GM18873 (cell line): ENCODE measurements at regions not wholly inside any gene's neighbourhood (a gene's known extent, or its start where the extent isn't known, plus 50 kb on each side); places are given as distances from the start of the nearest gene placed in this dataset.
"Not testable (repeated sequence)": the region's sequence is repeated elsewhere in the genome, so short reads cannot be mapped to it uniquely, and the experiment has no call there.

Experiments used
- ATAC-seq: cut with Tn5 transposase; IDR thresholded peaks from one replicate; pipeline ENCODE4 v1.9.1; 2021; ENCODE audit warnings: mild to moderate bottlenecking, moderate library complexity, moderate number of reproducible peaks; ENCODE audit not compliant: unreplicated experiment, low FRiP score

DNA sequence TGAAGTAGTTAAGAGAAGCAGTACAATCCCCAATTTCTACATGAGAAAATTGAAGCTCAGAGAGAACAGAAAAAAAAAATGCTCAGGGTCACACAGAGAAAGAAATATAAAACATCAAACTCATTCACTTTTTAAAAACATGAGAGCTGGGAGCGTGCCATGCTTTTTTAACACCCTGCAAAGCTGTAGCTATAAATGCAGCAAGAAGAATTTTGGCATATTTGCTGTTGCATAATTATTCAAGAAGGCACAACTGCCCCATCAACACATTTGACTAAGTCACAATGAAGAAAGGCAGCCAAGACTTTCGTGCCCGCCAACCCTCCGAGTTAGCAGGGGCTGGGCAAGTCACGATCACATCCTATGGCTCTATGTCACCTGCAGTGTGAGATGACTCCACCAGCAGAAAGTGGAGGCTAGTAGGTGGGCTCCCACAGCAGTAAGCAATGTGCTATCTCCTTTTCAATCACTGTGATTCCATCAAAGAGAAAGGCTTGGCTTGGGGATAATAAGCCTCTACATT lies 214.8 kb downstream of the DHX15 start:
- ATAC-seq = no peak

DNA sequence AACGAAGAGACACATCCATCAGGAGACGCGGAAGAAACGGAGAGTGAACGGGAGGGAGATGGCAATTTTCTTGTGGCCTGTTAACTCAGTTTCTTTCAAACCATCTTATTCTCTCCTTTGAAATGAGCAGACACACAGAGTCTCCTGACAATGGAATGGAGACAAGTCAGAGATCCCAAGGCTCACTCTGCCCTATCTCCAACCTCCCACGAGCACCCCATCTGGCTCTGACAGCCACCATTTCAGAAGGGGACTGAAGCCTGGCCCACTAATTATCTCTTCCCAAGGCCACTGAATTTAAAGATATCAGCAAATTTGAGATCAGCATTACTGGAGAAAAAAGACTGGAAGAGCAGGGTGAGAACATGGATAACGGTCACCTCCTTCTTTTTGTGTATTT lies 215.6 kb downstream of the DHX15 start:
- no peak for ATAC-seq

DNA sequence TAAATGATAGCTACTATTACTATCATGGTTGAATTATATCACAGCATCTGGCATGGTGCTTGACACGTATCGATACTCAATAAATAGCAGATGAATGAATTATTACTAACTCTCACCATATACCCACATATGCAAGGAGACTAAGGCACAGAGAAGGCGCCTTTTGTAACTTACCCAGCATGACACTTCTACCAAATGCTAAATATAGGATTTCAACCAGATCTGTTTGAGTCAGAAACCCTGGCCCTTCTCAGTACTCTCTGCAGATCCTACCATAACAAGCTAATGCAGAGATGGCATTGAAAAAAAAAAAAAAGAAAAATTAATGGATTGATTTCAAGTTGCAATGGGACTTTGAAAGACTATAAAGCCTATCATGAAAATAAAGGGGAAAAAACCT lies 219.5 kb downstream of the DHX15 start:
- ATAC-seq = no peak

DNA sequence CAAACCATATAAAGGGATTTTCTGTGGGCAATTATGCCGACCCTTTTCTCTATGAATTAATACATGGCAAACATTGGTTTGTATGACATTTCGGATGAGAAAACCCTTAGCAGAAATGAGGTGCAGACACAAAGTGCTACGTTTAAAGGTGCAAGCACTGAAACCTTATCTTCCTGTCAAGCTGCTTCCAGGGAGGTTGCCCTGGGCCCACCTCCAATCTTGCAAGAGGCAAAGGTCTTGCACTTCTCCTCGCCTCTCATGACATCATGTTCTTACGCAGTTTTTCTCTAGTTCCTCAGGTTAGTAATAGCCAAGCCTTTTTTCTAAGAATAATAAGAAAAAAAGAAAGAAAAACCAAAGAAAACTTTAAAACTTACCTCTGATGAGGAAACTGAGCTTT lies 220.1 kb downstream of the DHX15 start:
- ATAC-seq = no peak

DNA sequence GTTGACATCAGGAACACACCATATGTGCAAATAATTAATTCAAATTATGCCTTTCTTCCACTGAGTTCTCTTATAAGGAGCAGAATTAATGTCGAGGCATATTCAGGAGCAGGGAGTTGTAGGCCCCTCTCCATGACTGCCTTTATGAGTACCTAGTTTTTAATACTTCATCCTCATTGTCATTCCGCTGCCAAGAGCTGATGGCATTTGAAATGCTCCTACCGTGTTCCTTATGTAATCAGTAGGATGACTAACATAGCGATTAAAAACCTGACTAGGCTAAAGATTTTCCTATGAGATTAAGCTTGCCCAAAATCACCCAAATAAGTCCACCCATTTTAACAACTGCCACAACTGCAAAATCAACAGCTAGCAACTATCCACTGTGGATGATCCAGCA lies 220.6 kb downstream of the DHX15 start:
- ATAC-seq = no peak

DNA sequence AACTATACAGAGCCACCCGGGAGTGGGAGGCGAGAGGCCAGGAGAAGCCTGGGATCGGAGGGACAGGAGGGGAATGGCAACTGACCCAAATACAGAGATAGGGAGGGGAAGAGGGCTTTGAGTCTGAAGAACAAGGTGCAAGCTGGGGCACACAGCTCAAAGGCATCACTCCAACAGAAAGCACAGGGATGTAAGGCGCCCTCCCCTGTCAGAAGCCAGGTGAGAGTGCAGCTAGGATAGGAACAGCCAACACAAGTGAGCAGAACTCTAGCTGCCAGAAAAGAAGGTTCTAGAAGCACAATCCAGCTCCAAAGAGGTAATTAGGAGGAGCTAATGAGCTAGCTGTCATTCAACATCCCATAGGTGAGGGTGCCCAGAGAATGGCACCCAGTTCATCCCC lies 232.2 kb downstream of the DHX15 start:
- ATAC-seq = no peak

DNA sequence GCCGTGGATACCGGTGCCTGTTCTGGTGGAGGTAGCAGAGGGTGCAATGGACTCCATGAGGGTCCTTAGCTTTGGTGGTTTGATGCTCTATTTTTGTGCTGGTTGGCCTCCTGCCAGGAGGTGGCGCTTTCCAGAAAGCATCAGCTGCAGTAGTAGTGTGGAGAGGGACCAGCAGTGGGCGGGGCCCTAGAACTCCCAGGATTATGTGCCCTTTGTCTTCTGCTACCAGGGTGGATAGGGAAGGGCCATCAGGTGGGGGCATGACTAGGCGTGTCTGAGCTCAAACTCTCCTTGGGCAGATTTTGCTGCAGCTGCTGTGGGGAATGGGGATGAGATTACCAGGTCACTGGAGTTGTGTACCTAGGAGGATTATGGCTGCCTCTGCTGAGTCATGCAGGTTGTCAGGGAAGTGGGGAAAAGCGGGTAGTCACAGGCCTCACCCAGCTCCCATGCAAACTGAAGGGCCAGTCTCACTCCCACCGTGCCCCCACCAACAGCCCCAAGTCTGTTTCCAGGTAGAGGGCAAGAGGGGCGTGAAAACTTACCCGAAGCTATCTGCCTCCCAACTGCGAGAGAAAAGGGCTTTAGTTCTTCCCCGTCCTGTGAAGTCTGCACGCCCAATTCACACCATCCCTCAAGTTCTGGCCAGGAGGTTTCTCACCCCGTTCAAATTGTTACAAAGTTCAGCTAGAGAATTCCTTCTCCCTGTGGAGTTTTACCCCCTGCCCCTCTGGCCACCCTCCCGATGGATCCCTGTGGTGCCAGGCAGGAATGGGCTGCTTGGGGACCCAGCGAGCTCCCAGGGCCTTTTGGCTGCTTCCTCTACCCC lies 235.0 kb downstream of the DHX15 start:
- not testable (repeated sequence) for ATAC-seq

DNA sequence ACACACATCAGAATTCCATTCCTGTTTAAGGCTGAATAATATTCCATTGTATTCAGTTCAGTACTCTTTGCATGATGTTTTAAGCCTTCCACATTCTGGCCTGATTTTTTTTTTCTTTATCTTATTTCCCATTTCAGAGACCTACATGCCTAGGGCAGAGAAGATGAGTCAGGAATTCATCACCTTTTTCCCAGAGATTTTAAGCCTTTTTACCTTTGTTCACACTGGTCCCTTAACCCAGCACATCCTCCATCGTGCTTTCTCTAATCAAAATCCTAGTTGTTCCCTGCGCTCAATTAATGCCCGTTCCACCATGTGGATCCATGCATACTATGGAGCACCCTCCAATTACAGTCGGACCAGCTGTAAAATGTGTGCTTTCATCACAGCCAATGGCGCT lies 245.1 kb downstream of the DHX15 start:
- no peak for ATAC-seq

DNA sequence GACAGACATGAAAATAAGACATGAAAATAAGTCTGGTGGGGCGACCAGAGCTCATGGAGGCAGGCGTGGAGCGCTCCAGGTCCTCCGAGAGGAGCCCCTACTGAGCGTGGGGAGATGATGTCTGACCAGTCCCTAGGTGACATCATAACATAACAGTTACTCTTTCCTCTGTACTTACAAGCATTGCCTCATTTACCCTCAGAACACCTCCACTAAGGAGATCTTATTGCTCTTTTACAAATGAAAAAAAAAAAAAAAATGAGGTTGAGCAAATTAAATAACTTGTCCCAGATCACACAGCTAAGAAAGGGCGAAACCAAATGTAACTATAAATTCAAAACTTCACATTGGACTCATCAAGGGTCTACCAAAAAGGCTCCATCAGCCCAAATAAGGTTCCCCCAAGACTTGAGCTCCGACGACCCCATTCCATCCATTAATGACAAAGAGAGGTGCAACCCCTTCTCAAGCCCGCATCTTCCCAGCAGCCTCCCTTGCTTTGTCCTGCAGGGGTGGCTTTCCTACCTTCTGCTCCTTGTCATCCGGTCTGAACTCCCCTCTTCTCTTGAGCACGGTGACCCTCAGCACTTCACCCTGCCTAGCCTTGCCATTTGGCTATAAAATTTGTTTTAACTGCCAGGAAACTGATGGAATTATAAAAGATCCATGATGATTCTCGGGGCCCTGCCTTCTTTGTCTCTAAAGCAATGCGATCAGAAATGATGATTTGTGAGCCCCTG lies 246.7 kb downstream of the DHX15 start:
- ATAC-seq = no peak

DNA sequence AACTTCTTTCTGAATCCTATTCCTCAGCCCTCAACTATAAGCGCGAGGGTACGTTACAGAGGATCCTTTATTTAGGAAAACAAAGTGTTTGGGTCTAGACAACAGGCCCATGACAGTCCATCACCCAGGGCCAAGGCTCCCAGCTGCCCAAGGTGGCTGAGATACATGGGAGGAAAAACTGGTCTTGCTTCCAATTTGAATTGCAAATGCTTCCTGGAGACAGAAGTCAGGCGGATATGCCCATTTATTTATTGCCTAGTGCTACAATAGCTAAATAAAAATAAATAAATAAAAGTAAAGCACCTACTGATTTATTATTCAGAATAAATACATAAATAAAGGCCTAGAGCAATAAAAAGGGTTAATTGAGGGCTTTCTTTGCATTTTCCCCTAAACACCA lies 248.7 kb downstream of the DHX15 start:
- no peak for ATAC-seq

DNA sequence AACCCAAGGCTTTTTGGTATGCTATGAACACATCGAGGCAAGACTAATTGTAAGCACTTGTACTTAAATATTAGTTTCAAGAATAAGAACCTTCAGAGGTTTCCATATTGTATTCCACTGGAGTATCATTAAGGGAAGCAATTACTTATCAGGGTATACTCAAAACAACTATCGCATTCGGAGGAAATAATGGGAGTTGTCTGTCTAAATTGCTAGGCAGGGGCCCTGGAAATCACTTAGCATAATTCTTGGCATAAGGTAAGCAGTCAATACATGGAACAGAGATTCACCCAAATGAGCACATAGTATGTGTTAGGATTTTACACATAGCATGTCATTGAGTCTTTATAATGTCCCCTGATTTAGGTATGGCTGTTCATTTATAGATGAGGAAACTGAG lies 249.4 kb downstream of the DHX15 start:
- ATAC-seq = no peak

DNA sequence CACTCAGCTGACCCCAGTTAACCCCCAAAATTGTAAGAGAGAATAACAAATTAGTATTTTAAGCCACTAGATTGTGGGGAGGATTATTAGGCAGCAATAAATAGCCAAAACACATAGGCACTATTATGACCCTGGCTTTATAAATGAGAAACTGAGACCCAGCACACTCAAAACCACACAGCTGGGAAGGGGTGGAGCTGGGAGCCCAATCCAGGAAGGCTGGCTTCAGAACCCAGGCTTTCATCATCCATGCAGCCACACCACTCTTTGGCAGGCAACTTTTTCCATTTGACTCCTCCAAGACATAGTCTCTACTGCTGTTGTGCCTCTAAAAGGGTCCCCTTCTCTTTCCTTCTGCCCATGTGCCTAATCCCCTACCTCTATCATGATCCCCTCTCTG lies 253.8 kb downstream of the DHX15 start:
- ATAC-seq = no peak

DNA sequence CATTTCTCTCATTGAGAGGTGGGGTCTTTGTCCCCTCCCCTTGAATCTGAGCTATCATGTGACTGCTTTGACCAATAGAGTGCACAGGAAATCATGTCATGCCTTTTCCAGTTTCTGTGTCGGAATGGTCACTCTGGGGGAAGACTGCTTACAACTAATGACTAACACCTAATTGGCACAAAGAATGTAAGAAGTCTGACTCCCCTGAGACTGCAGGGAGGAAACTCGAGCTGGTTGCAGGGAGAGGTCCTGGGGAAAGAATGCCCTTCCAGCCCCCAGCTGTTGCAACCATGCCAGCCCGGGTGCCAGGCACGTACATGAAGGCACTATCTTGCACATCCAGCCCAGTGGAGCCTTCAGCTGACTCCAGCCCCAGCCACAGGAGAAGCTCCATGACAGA lies 254.2 kb downstream of the DHX15 start:
- ATAC-seq = no peak

DNA sequence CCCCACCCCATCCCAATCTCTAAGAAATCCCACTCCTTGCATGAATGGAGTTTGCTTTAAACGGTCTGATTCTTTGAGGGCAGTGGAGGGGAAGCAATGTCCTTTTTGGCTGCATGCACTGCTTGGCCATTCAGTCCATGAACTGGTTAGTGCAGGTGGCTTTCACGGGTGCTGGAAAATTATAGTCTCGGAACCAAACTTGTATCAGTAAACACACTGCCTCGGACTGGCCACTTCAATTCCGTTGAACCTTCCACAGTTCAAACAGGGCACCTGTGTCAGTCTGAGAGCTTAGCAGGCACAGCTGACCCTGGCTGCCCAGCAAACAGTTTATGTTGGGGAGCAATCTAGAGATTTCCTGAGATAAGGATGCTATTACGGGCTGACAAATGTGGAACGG lies 255.6 kb downstream of the DHX15 start:
- no peak for ATAC-seq

DNA sequence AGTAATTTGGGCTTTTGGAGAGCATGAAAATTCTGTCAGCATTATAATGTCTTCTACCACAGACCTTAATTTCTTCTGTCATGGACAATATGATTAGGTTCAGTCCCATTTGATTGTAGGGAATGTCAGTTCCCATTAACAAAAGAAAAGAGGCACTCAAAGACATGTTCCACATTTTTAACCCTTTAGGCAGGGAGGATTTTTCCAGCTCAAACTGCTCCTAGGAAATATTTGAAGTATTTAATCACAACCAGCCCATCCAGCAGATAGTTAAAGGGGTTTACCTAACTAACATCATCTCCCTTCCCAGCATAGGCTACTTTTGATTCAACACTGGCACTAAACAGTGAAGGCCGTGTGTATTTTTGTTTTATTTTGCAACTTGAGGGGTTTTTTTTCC lies 256.0 kb downstream of the DHX15 start:
- ATAC-seq = no peak

DNA sequence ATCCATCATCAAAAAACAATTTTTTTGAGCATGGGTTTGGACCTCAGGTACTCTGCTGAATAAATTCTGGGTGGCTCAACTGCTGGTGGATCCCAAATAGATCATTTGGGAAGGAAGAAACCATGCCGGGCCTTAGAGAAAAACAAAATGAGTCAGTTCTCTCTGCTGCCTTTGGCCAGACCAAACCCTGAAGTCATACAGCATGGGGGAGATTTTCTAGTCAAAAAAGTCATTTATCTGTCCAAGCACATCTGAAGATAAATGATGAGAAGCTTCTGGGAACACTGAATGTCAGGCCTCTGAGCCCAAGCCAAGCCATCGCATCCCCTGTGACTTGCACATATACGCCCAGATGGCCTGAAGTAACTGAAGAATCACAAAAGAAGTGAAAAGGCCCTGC lies 261.4 kb downstream of the DHX15 start:
- no peak for ATAC-seq

DNA sequence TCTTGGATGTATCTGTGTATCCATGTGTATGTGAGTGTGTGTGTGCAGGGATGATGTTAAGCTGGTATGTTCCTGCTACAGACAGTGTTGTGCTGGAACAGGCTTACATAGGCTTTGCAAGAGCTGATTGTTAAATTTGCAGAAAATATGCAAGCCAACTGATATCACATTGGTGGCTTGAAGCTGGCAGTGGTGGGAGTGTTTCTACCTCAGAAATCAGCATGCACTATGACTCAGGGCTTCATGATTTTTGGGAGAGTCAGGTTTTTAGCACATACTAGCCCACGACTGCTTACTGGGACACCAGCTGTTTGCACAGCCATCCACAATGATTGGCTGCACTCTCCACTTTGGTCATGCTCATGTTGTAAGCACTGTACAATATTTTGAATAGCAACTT lies 261.8 kb downstream of the DHX15 start:
- ATAC-seq = no peak

DNA sequence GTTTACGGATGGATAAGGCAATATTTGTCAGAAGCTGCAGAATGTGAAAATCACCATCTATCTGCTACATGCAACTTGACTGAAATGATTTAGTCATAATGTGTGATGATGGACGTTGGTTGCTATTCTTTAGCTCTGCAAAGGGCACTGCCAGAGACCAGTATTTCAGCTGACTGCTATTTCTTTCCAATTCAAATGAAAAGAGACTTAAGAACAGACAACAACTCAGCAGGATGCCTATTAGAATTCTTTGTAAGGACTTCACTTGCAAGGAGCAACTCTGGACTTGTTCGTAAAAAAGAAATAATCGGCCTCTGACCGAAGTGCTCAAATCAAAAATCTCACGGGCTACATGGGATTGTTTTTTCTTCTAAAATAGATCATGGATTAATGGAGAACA lies 262.7 kb downstream of the DHX15 start:
- ATAC-seq = no peak

DNA sequence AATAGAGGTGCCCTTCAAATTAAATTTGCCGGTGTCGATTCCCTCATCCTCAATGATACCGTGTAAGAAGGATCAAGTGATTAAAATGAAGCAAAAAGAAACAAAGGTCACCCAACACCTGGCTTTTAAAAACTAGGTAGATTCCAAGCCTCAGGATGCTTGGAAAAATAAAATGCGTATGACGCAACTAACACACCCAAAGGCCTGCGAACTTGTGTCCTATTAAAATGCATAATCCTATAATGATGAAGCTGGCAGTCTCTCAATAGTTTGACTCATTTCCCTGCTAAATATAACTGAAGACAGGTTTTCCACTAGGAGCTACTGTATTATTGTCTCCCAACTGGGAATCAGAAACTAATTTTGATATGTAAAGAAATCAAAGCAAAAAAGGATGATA lies 263.2 kb downstream of the DHX15 start:
- no peak for ATAC-seq

DNA sequence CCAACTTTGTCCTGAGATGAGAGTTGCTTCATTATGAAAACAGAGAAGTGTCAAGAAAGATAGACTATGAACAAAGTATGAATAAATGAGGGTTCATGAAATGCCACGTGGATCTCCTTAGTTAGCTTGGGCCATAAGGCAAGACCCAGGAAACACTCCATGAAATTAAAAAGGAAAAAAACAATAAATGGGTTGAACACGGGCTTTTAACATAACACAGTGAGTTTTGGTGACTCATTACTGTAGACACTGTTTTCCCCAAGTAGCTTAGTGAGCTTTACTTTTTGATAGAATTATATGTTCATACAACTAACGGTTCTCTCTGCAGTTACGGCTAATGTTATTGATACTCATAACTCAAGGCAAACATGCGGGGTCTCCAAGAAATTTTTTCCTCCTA lies 265.0 kb downstream of the DHX15 start:
- no peak for ATAC-seq

DNA sequence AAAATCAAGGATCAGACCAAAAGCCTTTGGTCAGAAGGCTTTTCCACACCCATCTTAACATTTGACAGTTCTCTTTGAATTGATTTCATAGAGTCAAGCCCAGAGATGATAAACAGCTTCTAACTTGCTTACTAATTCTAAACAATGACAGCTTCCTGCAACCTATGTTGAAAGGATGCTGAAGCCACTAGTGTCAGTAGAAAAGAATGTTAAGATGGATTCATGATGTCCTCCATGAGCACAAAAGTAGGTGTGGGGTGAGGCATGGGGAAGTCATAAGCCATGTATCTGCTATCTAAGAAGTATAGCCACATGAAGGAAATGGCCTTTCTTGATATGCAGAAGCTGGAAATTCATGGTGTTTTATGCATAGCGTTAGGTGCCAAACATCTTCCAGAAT lies 269.3 kb downstream of the DHX15 start:
- no peak for ATAC-seq
